Medulla oblongata (tissue), 1 donor: ENCODE measurements at regions not wholly inside any gene's neighbourhood (a gene's known extent, or its start where the extent isn't known, plus 50 kb on each side); places are given as distances from the start of the nearest gene placed in this dataset.
"Not testable (repeated sequence)": the region's sequence is repeated elsewhere in the genome, so short reads cannot be mapped to it uniquely, and the experiment has no call there.

Experiments used
- DNase-seq: peaks from one replicate; pipeline ENCODE4 v3.0.0-alpha.2; 2015; ENCODE audit errors: extremely low spot score

- no peak for DNase-seq
Measured at GRCh38 chr13:34675626-34676025, 266.4 kb upstream of the NBEA start.

GRCh38 chr13:34678154-34678553 is 263.9 kb upstream of the NBEA start:
- DNase-seq: no peak

- DNase-seq: no peak
Measured at GRCh38 chr13:34681405-34681955, 260.6 kb upstream of the NBEA start.

- DNase-seq: no peak
Measured at GRCh38 chr13:34695063-34695462, 247.0 kb upstream of the NBEA start.

- DNase-seq: no peak
Measured at GRCh38 chr13:34696296-34696695, 245.8 kb upstream of the NBEA start.

GRCh38 chr13:34696741-34697140 is 245.3 kb upstream of the NBEA start:
- no peak for DNase-seq

- DNase-seq: no peak
Measured at GRCh38 chr13:34698945-34699344, 243.1 kb upstream of the NBEA start.

GRCh38 chr13:34700155-34700554 is 241.9 kb upstream of the NBEA start:
- no peak for DNase-seq

- no peak for DNase-seq
Measured at GRCh38 chr13:34701919-34702318, 240.2 kb upstream of the NBEA start.

GRCh38 chr13:34708566-34709313 is 233.3 kb upstream of the NBEA start:
- no peak for DNase-seq

- no peak for DNase-seq
Measured at GRCh38 chr13:34719060-34719875, 222.8 kb upstream of the NBEA start.

- DNase-seq: no peak
Measured at GRCh38 chr13:34720618-34721017, 221.5 kb upstream of the NBEA start.

- DNase-seq: no peak
Measured at GRCh38 chr13:34721631-34722595, 220.2 kb upstream of the NBEA start.

GRCh38 chr13:34722922-34723321 is 219.1 kb upstream of the NBEA start:
- DNase-seq: no peak

- DNase-seq: no peak
Measured at GRCh38 chr13:34730961-34731360, 211.1 kb upstream of the NBEA start.

- DNase-seq: no peak
Measured at GRCh38 chr13:34731486-34731885, 210.6 kb upstream of the NBEA start.

- DNase-seq: no peak
Measured at GRCh38 chr13:34733721-34734120, 208.3 kb upstream of the NBEA start.

- DNase-seq: no peak
Measured at GRCh38 chr13:34734932-34735331, 207.1 kb upstream of the NBEA start.

- no peak for DNase-seq
Measured at GRCh38 chr13:34738254-34738992, 203.6 kb upstream of the NBEA start.

- not testable (repeated sequence) for DNase-seq
Measured at GRCh38 chr13:34747056-34747455, 195.0 kb upstream of the NBEA start.

- DNase-seq: no peak
Measured at GRCh38 chr13:34747507-34747906, 194.6 kb upstream of the NBEA start.
